GM21786 (cell line): ENCODE measurements at regions not wholly inside any gene's neighbourhood (a gene's known extent, or its start where the extent isn't known, plus 50 kb on each side); places are given as distances from the start of the nearest gene placed in this dataset.

Experiments used
- ATAC-seq: cut with Tn5 transposase; IDR thresholded peaks from one replicate; pipeline ENCODE4 v1.9.1; 2021; ENCODE audit not compliant: unreplicated experiment

GRCh38 chr11:100635194-100635593 is 51.9 kb upstream of the ARHGAP42 start:
- no peak for ATAC-seq

- ATAC-seq, result no peak
These were observed 50.6 kb upstream of the ARHGAP42 start for GRCh38 chr11:100636536-100636935.
